Limb (tissue), 2 donors: ENCODE measurements at regions not wholly inside any gene's neighbourhood (a gene's known extent, or its start where the extent isn't known, plus 50 kb on each side); places are given as distances from the start of the nearest gene placed in this dataset.

Experiments
- DNase-seq, 2 donors: peaks; one replicate each; pipeline ENCODE4 v3.0.0-alpha.2; 2016; ENCODE audit errors: extremely low spot score in 2 of 2

DNA sequence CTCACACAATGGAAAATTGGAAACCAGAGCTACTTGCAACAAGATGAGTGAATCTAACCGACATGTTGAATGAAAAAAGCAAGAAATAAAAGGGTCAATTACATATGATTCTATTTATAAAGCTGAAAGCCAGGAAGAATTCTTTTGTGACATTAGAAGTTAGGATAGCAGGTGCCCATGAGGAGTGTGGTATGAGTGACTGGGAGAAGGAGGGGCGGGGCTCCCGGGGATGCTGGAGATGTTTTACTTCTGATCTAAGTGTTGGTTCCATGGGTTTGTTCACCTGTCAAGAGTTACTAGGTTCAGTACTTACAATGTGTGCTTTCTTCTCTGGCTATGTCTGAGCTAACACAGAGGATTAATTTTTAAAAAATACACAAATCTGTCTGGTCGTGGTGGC is 60.8 kb downstream of the NSMCE3 start:
- DNase-seq: no peak

DNA sequence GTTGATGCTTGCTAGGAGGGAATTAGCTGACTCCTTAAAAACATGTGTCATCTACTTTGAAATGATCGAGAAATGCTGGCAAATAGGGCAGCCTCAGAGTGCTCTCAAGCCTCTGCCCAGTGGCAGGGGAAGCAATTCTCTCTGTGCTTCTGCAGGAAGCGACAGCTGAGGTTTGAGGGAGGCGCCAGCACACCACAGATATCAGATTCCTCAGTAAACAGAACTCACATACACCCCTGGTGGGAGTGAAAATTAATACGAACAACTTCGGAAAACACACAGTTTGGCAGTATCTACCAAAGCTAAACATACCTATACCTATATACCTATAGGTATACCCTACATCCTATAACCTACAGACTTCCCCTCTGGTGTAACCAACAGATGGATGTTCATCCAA is 61.3 kb downstream of the NSMCE3 start:
- DNase-seq: peak in 1 of 2 donors; percentile 23

DNA sequence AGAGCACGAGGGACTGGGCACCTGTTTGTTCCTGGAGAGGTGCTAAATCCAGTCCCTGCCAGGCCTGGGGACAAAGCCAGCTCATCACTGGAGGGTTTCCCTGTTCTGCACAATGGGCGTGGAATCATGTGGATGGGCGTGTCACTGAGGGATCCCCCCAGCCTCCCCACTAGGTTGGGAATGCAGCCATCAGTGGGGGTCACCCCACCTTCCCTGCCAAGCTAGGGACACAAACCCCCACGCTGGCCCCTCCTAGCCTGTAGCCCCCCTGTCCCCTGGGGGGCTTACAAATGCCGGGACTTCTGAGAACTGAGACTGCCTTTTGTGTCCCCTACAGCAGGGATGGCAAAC is 61.9 kb downstream of the NSMCE3 start:
- DNase-seq: no peak

DNA sequence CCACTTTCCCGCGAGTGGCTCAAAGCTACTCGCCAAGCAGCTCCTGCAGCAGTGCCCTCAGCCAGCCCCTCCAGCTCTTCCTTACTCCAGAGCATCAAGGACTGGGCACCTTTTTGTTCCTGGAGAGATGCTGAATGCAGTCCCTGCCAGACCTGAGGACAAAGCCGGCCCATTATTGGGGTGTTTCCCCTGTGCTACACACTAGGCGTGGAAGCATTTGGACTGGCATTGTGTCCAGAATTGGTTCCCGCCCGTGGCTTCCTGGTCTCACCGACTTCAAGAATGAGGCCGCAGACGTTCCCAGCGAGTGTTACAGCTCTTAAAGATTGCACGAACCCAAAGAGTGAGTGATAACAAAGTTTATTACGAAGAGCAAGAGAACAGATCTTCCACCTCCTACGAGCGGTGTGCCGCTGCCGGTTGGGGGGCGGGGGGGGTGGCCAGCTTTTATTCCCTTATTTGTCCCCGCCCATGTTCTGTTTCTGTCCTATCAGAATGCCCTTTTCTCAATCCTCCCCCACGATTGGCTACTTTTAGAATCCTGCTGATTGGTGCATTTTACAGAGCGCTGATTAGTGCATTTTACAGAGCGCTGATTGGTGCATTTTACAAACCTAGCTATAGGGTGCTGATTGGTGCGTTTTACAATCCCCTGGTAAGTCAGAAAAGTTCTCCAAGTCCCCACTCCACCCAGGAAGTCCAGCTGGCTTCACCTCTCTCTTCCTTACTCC is 62.4 kb downstream of the NSMCE3 start:
- DNase-seq: no peak

DNA sequence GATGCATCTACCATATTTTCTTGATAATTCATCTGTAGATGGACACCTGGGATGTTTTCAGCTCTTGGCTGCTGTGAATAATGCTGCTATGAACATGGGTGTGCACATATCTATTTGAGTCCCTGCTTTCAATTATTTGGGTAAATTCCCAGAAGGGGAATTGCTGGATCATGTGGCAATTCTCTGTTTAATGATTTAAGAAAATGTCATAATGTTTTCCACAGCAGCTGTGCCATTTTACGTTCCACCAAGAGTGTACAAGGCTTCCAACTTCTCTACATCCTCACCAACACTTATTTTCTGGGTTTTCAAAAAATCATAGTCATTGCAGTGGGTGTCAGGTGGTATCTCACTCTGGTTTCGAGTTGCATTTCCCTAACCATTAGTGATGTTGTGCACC is 64.4 kb downstream of the NSMCE3 start:
- no peak for DNase-seq

DNA sequence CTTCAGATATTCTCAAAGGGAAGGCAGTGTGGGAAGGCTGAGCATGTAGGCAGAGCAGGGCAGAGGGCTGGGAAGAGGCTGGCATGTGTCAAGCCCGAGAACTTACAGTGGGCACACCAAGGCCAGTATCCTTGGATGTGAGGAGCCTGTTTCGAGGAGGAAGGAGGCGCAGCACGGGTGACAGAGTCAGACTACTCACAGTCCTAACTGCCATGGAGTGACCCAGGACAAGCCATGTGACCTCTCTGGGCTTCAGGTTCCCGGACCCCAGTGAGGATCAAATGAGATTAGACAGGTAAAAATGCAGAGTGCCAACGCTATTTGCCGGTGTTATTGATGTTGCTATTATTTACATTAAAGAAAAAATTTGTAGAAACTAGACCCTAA is 65.3 kb downstream of the NSMCE3 start:
- no peak for DNase-seq

DNA sequence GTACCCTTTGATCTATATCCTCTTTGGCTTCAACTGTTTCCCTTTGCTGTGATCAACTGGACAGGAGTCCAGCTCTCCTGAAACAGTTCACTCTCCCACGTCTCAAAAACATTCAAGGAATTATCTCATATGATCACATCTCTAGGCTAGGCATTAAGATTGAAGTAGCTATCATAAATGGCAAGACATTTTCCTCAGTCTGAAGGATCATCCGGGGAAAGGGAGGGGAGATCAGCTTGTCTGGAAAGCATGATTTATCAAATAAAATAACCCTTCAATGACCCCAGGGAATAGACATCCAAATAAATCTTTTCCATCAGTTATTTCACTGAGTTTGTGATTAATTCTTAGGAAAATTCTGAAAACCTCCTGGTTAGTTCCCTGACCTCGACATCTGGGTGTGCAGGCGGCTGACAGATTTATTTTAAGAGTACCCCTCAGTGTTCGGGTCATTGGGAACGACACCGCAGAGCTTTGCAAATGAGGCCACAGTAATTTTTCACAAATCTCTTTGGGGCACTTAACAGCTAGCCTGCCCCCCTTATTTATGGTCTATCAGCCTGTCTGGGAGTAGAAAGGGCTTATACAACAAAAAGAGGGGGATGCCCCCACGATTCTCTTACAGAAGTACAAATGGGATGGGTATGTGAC is 65.8 kb downstream of the NSMCE3 start:
- no peak for DNase-seq

DNA sequence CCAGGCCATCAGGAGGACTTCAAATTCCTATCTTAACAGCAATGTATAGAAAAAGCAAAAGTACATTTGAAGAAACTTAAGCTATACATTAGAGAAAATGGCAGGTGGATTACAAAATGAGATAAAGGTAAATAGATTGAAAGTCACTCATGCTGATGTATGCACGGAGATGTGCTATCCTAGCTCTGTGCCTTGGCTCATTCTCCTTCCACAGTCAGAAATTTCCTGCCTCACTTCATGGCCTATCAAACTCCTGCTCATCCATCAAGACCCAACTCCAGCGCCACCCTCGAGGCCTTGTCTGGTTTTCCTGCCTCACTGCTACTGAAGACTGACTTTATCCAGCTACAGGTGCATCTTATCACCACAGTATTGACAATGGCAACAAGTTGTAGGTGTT is 72.9 kb downstream of the NSMCE3 start:
- DNase-seq: no peak

DNA sequence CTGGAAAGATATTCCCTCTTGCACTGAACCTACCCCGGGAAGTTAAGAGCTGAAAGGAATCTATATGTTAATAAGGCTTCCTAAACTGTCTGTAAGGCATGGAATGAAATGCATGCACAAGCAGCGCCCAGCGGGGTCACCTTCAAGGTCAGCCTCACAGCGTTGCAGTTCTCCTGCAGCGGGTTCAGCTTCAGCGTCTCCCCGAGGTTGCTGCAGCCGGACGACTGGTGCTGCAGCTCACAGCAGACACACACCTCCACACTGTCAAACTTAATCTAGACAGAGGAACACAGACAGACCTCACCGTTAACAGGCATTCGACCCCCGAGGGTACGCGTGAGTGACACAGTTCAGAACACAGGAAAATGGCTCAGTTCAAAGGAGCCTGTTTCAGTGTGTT is 73.3 kb downstream of the NSMCE3 start:
- DNase-seq: no peak

DNA sequence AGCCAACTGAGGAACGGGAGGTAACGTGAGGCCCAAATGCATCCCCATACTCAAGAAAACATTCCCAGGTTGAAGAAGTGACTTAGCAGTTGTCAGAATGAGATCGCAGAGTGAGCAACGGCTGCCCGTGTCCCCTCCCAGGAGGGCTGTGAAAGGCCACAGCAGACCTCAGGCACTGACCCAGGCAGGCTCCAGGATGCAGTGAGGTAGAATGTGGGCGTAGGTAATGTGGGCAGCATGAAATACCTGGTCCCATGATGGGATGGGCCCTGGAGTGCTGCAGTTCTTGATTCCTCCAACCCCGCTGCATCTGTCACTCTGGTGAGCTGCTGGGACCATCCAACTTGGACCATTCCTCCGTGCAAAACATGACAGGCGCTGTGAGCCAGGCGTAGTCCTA is 74.8 kb downstream of the NSMCE3 start:
- DNase-seq: no peak

DNA sequence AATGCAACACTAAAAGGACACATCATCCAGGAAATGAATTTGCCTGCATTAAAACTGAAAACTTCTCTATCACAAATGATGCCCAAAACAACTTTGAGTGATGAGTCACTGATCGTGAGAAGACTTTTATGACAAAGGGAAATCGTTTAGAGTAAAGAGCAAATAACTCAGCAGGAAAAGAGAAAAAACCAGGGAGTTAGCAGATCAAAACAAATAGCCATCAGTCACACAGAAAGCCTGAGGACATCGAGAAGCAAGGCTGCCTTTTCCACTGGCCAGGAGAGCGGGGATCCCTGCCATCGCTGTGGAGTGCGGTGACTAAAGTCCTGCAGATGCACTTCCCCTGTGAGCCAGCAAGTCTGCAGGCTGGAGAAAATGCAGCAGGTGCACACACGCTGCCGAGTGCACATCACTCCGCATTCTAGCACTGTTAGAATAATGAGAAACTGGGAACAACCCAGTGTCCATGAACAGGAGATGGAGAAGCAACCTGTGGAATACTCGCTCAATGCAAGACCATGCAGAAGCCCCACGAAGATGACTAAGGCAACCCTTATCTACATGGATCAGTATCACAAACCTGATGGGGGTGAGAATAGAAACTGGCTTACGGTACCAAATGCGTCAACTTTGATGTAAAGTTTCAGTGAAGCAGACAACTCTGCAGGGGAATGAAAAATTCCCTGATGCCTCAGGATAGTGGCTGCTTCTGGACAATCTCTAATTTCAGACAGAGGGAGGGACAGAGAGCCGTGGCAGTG is 86.4 kb downstream of the NSMCE3 start:
- no peak for DNase-seq

DNA sequence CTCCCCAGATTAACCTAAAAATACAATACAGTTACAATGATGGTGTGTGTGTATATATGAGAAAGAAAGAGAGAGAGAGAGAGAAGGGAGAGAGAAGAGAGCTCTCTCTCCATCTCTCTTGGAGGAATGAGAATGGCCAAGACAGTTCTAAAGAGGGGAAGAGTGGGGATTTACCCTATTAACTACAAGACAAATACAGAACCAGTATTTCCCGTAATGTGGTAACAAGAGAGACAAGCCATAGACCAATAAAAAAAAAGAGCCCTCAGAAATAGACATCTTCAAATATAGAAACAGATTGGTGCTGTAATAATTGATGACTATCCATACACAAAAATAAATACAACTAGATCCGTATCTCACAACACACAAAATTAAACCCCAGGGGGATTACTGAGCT is 87.0 kb downstream of the NSMCE3 start:
- no peak for DNase-seq

DNA sequence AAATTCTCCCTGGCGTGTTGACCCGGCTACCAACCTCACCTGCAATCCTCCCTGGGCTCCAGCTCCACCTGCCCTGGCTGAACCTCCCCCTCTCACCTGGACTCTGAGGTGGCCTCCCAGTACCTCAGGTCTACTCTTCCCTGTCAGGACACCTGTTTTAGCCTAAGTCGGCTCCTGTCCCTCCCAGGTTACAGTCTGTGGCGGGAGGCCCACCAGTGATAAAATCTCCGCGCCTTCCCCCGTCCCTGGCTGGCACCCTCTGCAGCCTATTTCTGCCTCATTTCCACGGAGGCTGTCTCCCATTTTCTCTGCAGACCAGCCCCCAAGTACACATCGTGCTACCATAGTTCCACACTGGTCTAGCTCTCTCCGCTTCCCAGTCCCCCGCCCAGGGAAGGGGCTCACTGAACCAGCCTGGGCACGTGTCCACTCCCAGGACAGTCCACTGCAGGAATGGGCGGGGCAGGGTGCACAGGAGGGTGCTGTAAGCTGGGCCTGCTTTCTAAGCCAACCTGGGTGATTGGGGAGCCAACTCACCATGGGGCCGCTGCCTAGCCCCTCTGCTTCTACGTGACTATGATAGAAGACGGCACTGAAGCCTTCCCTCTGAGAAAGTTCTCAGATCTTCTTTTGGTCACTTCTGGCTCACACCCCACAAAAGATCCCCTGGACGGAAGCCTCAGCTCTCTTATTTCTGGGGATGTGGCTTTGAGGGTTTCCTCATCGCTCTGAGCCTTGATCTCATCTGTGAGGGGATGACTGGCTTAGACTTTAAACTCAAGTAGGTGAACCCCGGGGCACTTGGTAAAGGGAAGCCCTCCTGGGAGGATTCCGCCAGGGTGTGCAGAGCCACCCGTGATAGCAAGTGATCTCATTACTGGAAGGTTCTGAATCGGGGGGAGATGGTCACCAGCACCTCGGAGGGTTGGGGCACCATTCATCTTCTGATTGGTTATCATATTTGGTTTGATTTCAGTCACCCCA is 96.6 kb downstream of the NSMCE3 start:
- DNase-seq: no peak

DNA sequence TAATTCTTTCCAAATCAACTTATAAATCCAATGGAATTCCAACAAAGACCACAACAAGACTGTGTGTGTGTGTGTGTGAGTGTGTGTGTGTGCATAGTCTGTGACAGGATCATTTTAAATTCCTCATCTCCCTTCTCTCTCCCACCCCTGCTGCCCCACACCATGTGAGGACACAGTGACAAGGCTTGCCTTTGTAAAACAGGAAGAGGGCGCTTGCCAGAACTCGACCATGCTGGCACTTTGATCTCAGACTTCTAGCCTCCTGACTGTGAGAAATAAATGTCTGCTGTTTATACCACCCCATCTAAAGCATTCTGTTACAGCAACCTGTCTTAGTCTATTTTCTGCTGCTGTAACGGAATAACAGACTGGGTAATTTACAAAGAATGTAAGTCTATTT is 99.1 kb downstream of the NSMCE3 start:
- no peak for DNase-seq
